Activated naive CD8-positive, alpha-beta T cell treated with anti-CD3 and anti-CD28 coated beads, Interleukin-2, amount 50 U/mL, for 24 hours (primary cell): ENCODE measurements at regions not wholly inside any gene's neighbourhood (a gene's known extent, or its start where the extent isn't known, plus 50 kb on each side); places are given as distances from the start of the nearest gene placed in this dataset.

ENCODE experiments used
- ATAC-seq: fragments of 150-1000 bp; cut with Tn5 transposase; one replicate; pipeline ENCODE4 v1.10.0; 2021
- DNase-seq: peaks from one replicate; pipeline ENCODE4 v3.0.0; 2021
- H3K27ac Mint-ChIP-seq: one replicate; pipeline ENCODE4 v1.8.0; 2021; ENCODE audit warnings: mild to moderate bottlenecking, mixed read lengths
- H3K27me3 Mint-ChIP-seq: one replicate; pipeline ENCODE4 v1.8.0; 2021; ENCODE audit warnings: mixed read lengths
- H3K36me3 Mint-ChIP-seq: one replicate; pipeline ENCODE4 v1.8.0; 2021; ENCODE audit warnings: low read depth, mixed read lengths
- H3K4me1 Mint-ChIP-seq: one replicate; pipeline ENCODE4 v1.8.0; 2021; ENCODE audit warnings: mixed read lengths
- H3K4me3 Mint-ChIP-seq: one replicate; pipeline ENCODE4 v1.8.0; 2021; ENCODE audit warnings: mild to moderate bottlenecking, moderate library complexity, mixed read lengths
- H3K9me3 Mint-ChIP-seq: one replicate; pipeline ENCODE4 v1.8.0; 2021; ENCODE audit warnings: mixed read lengths

GRCh38 chr1:182735343-182735742 is 51.0 kb upstream of the RGS8 start:
- no peak overlapping the region for H3K27ac Mint-ChIP-seq
- H3K27me3 Mint-ChIP-seq = peaks cover 20% of the 10 kb centered on the region
- H3K9me3 Mint-ChIP-seq = no peaks in the 10 kb centered on the region
- no peaks in the 10 kb centered on the region for H3K36me3 Mint-ChIP-seq
- no peak for DNase-seq
- peaks cover 7% of the 10 kb centered on the region for H3K4me1 Mint-ChIP-seq
- ATAC-seq = no peak
- no peak overlapping the region for H3K4me3 Mint-ChIP-seq

GRCh38 chr1:182739545-182739944 is 50.0 kb upstream of the NPL start:
- Mint-ChIP-seq H3K36me3 (no peaks in the 10 kb centered on the region), H3K27me3 (peaks cover 5% of the 10 kb centered on the region), H3K27ac (no peak overlapping the region), H3K9me3 (no peaks in the 10 kb centered on the region), H3K4me3 (no peak overlapping the region), H3K4me1 (peaks cover 7% of the 10 kb centered on the region)
- DNase-seq (peak; percentile 33), ATAC-seq (peak; percentile 76)
